Coronary artery (tissue), 2 donors: ENCODE measurements at regions not wholly inside any gene's neighbourhood (a gene's known extent, or its start where the extent isn't known, plus 50 kb on each side); places are given as distances from the start of the nearest gene placed in this dataset.

Source experiments
- DNase-seq: peaks from one replicate; pipeline ENCODE4 v3.0.0-alpha.2; 2017; ENCODE audit warnings: low spot score
- H3K27ac ChIP-seq, 2 donors: fragments of 200-600 bp; sonication (generic); one replicate each; pipeline ENCODE4 v1.5.1; 2016 to 2019
- H3K4me3 ChIP-seq: fragments of 200-600 bp; sonication (generic); 2 replicates; pipeline ENCODE4 v1.5.1; 2016; ENCODE audit warnings: mild to moderate bottlenecking, moderate library complexity
- CTCF ChIP-seq: fragments of 200-600 bp; sonication (generic); IDR thresholded peaks from one replicate; pipeline ENCODE4 v1.5.1; 2019; ENCODE audit warnings: antibody characterized with exemption

- Histone ChIP-seq H3K27ac (no peak overlapping the region), H3K4me3 (no peak overlapping the region)
- DNase-seq: no peak
- TF ChIP-seq CTCF: no peak
These were observed 93.1 kb upstream of the BCAR3 start for GRCh38 chr1:93774707-93775106.

GRCh38 chr1:93773049-93773838, 91.6 kb upstream of the BCAR3 start:
- TF ChIP-seq CTCF: no peak
- H3K4me3 ChIP-seq: no peak overlapping the region
- no peak overlapping the region for H3K27ac ChIP-seq
- DNase-seq: no peak

GRCh38 chr1:93771843-93772242, 90.2 kb upstream of the BCAR3 start:
- H3K4me3 ChIP-seq: no peak overlapping the region
- DNase-seq: no peak
- no peak overlapping the region for H3K27ac ChIP-seq
- TF ChIP-seq CTCF: no peak

GRCh38 chr1:93770640-93771039, 89.0 kb upstream of the BCAR3 start:
- no peak overlapping the region for H3K27ac ChIP-seq
- H3K4me3 ChIP-seq: no peak overlapping the region
- no peak for TF ChIP-seq CTCF
- no peak for DNase-seq

- no peak overlapping the region for H3K4me3 ChIP-seq
- TF ChIP-seq CTCF: no peak
- H3K27ac ChIP-seq: no peak overlapping the region
- DNase-seq: no peak
These were observed 88.1 kb upstream of the BCAR3 start for GRCh38 chr1:93769777-93770176.

- DNase-seq: no peak
- Histone ChIP-seq H3K27ac (peak overlapping the region in 1 of 2 donors; percentile 38), H3K4me3 (no peak overlapping the region)
- no peak for TF ChIP-seq CTCF
These were observed 86.8 kb upstream of the BCAR3 start for GRCh38 chr1:93768380-93768863.

- Histone ChIP-seq H3K27ac (no peak overlapping the region), H3K4me3 (no peak overlapping the region)
- no peak for TF ChIP-seq CTCF
- no peak for DNase-seq
These were observed 84.8 kb upstream of the BCAR3 start for GRCh38 chr1:93766451-93766850.
